ENCODE measurements at regions not wholly inside any gene's neighbourhood (a gene's known extent, or its start where the extent isn't known, plus 50 kb on each side); places are given as distances from the start of the nearest gene placed in this dataset.

- DNase-seq: no peak
- Histone ChIP-seq H3K4me3 (ENCODE audit: insufficient read depth, low read depth, low read length) (no peak overlapping the region), H3K36me3 (replicated peaks; ENCODE audit: control insufficient read depth, insufficient read depth, low read length) (no peaks in the 10 kb centered on the region), H3K27me3 (ENCODE audit: control insufficient read depth, insufficient read depth, low read length) (no peaks in the 10 kb centered on the region)
Observed at GRCh38 chr7:118734541-118734940, 510.0 kb downstream of the ANKRD7 start.

GRCh38 chr7:118735441-118735840, 510.9 kb downstream of the ANKRD7 start:
- H3K27me3 ChIP-seq (ENCODE audit: control insufficient read depth, insufficient read depth, low read length): no peaks in the 10 kb centered on the region
- H3K36me3 ChIP-seq (replicated peaks; ENCODE audit: control insufficient read depth, insufficient read depth, low read length): no peaks in the 10 kb centered on the region

GRCh38 chr7:118737935-118738334, 513.4 kb downstream of the ANKRD7 start:
- no peaks in the 10 kb centered on the region for H3K27me3 ChIP-seq (ENCODE audit: control insufficient read depth, insufficient read depth, low read length)
- no peak for DNase-seq
- no peak overlapping the region for H3K4me3 ChIP-seq (ENCODE audit: insufficient read depth, low read depth, low read length)
- H3K36me3 ChIP-seq (replicated peaks; ENCODE audit: control insufficient read depth, insufficient read depth, low read length): no peaks in the 10 kb centered on the region

More at GRCh38 chr7:118735441-118735840, 510.9 kb downstream of the ANKRD7 start:
- no peak overlapping the region for H3K4me3 ChIP-seq (ENCODE audit: insufficient read depth, low read depth, low read length)
- DNase-seq: no peak

- no peak overlapping the region for H3K4me3 ChIP-seq (ENCODE audit: insufficient read depth, low read depth, low read length)
- H3K36me3 ChIP-seq (replicated peaks; ENCODE audit: control insufficient read depth, insufficient read depth, low read length): no peaks in the 10 kb centered on the region
- no peak for DNase-seq
- no peaks in the 10 kb centered on the region for H3K27me3 ChIP-seq (ENCODE audit: control insufficient read depth, insufficient read depth, low read length)
Observed at GRCh38 chr7:118745927-118746326, 521.4 kb downstream of the ANKRD7 start.

GRCh38 chr7:118747473-118747872, 523.0 kb downstream of the ANKRD7 start:
- DNase-seq: no peak
- H3K4me3 ChIP-seq (ENCODE audit: insufficient read depth, low read depth, low read length): no peak overlapping the region
- no peaks in the 10 kb centered on the region for H3K36me3 ChIP-seq (replicated peaks; ENCODE audit: control insufficient read depth, insufficient read depth, low read length)
- H3K27me3 ChIP-seq (ENCODE audit: control insufficient read depth, insufficient read depth, low read length): no peaks in the 10 kb centered on the region

- no peaks in the 10 kb centered on the region for H3K27me3 ChIP-seq (ENCODE audit: control insufficient read depth, insufficient read depth, low read length)
- H3K36me3 ChIP-seq (replicated peaks; ENCODE audit: control insufficient read depth, insufficient read depth, low read length): no peaks in the 10 kb centered on the region
- no peak for DNase-seq
- H3K4me3 ChIP-seq (ENCODE audit: insufficient read depth, low read depth, low read length): no peak overlapping the region
Observed at GRCh38 chr7:118753479-118753878, 529.0 kb downstream of the ANKRD7 start.

- Histone ChIP-seq H3K27me3 (ENCODE audit: control insufficient read depth, insufficient read depth, low read length) (no peaks in the 10 kb centered on the region), H3K4me3 (ENCODE audit: insufficient read depth, low read depth, low read length) (no peak overlapping the region), H3K36me3 (replicated peaks; ENCODE audit: control insufficient read depth, insufficient read depth, low read length) (no peaks in the 10 kb centered on the region)
- no peak for DNase-seq
Observed at GRCh38 chr7:118754608-118755007, 530.1 kb downstream of the ANKRD7 start.

GRCh38 chr7:118755067-118755625, 530.6 kb downstream of the ANKRD7 start:
- Histone ChIP-seq H3K36me3 (replicated peaks; ENCODE audit: control insufficient read depth, insufficient read depth, low read length) (no peaks in the 10 kb centered on the region), H3K27me3 (ENCODE audit: control insufficient read depth, insufficient read depth, low read length) (no peaks in the 10 kb centered on the region), H3K4me3 (ENCODE audit: insufficient read depth, low read depth, low read length) (no peak overlapping the region)
- no peak for DNase-seq

- H3K36me3 ChIP-seq (replicated peaks; ENCODE audit: control insufficient read depth, insufficient read depth, low read length): no peaks in the 10 kb centered on the region
- DNase-seq: no peak
- H3K27me3 ChIP-seq (ENCODE audit: control insufficient read depth, insufficient read depth, low read length): no peaks in the 10 kb centered on the region
- no peak overlapping the region for H3K4me3 ChIP-seq (ENCODE audit: insufficient read depth, low read depth, low read length)
Observed at GRCh38 chr7:118757066-118757465, 532.6 kb downstream of the ANKRD7 start.

- Histone ChIP-seq H3K27me3 (ENCODE audit: control insufficient read depth, insufficient read depth, low read length) (no peaks in the 10 kb centered on the region), H3K4me3 (ENCODE audit: insufficient read depth, low read depth, low read length) (no peak overlapping the region), H3K36me3 (replicated peaks; ENCODE audit: control insufficient read depth, insufficient read depth, low read length) (no peaks in the 10 kb centered on the region)
- no peak for DNase-seq
Observed at GRCh38 chr7:118758582-118758981, 534.1 kb downstream of the ANKRD7 start.

GRCh38 chr7:118759921-118760320, 535.4 kb downstream of the ANKRD7 start:
- no peak for DNase-seq
- H3K27me3 ChIP-seq (ENCODE audit: control insufficient read depth, insufficient read depth, low read length): no peaks in the 10 kb centered on the region
- no peaks in the 10 kb centered on the region for H3K36me3 ChIP-seq (replicated peaks; ENCODE audit: control insufficient read depth, insufficient read depth, low read length)
- no peak overlapping the region for H3K4me3 ChIP-seq (ENCODE audit: insufficient read depth, low read depth, low read length)

- Histone ChIP-seq H3K27me3 (ENCODE audit: control insufficient read depth, insufficient read depth, low read length) (no peaks in the 10 kb centered on the region), H3K36me3 (replicated peaks; ENCODE audit: control insufficient read depth, insufficient read depth, low read length) (no peaks in the 10 kb centered on the region), H3K4me3 (ENCODE audit: insufficient read depth, low read depth, low read length) (no peak overlapping the region)
- DNase-seq: no peak
Observed at GRCh38 chr7:118762451-118762850, 537.9 kb downstream of the ANKRD7 start.

- DNase-seq: no peak
- no peaks in the 10 kb centered on the region for H3K36me3 ChIP-seq (replicated peaks; ENCODE audit: control insufficient read depth, insufficient read depth, low read length)
- no peaks in the 10 kb centered on the region for H3K27me3 ChIP-seq (ENCODE audit: control insufficient read depth, insufficient read depth, low read length)
- H3K4me3 ChIP-seq (ENCODE audit: insufficient read depth, low read depth, low read length): no peak overlapping the region
Observed at GRCh38 chr7:118764221-118764620, 539.7 kb downstream of the ANKRD7 start.

GRCh38 chr7:118771672-118772071, 547.2 kb downstream of the ANKRD7 start:
- no peak for DNase-seq
- no peaks in the 10 kb centered on the region for H3K27me3 ChIP-seq (ENCODE audit: control insufficient read depth, insufficient read depth, low read length)

GRCh38 chr7:118777308-118777707, 552.8 kb downstream of the ANKRD7 start:
- DNase-seq: no peak
- H3K27me3 ChIP-seq (ENCODE audit: control insufficient read depth, insufficient read depth, low read length): no peaks in the 10 kb centered on the region
- H3K36me3 ChIP-seq (replicated peaks; ENCODE audit: control insufficient read depth, insufficient read depth, low read length): no peaks in the 10 kb centered on the region
- H3K4me3 ChIP-seq (ENCODE audit: insufficient read depth, low read depth, low read length): no peak overlapping the region

More at GRCh38 chr7:118771672-118772071, 547.2 kb downstream of the ANKRD7 start:
- no peak overlapping the region for H3K4me3 ChIP-seq (ENCODE audit: insufficient read depth, low read depth, low read length)
- no peaks in the 10 kb centered on the region for H3K36me3 ChIP-seq (replicated peaks; ENCODE audit: control insufficient read depth, insufficient read depth, low read length)

GRCh38 chr7:118792682-118793081, 568.2 kb downstream of the ANKRD7 start:
- H3K27me3 ChIP-seq (ENCODE audit: control insufficient read depth, insufficient read depth, low read length): no peaks in the 10 kb centered on the region
- no peaks in the 10 kb centered on the region for H3K36me3 ChIP-seq (replicated peaks; ENCODE audit: control insufficient read depth, insufficient read depth, low read length)
- H3K4me3 ChIP-seq (ENCODE audit: insufficient read depth, low read depth, low read length): no peak overlapping the region
- no peak for DNase-seq
